Amygdala (tissue), 56 donors: ENCODE measurements at regions not wholly inside any gene's neighbourhood (a gene's known extent, or its start where the extent isn't known, plus 50 kb on each side); places are given as distances from the start of the nearest gene placed in this dataset.

Experiments used
- DNase-seq, 56 donors: peaks; one replicate each; lab custom pipeline; 2025; lab: John Stamatoyannopoulos, UW

GRCh38 chr14:28690029-28690692 is 76.4 kb upstream of the FOXG1 start:
- DNase-seq = no peak

GRCh38 chr14:28695109-28695508 is 71.5 kb upstream of the FOXG1 start:
- DNase-seq = no peak

DNA sequence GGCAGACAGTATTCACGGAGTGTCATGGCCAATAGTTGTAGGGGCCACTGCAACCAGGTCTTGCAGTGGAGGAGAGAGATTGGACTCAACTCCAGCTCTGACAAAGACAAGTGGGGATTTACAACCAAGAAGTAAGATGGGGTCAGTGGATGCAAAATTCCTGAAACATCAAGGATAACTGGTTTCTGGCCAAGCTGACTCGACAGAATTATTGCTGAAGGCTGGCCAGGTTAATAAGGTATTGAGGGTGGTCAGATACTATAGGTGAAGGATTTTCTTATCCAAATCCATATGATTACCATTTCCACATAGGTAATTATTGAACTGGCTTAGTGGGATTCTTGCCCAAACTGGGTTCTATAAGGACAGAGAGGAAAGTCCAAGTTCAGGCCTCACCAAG is 64.9 kb upstream of the FOXG1 start:
- DNase-seq = no peak

- DNase-seq = no peak
Observed at GRCh38 chr14:28703482-28703881, 63.1 kb upstream of the FOXG1 start.

GRCh38 chr14:28704153-28704552 is 62.4 kb upstream of the FOXG1 start:
- no peak for DNase-seq

- DNase-seq = no peak
Observed at GRCh38 chr14:28707814-28708213, 58.8 kb upstream of the FOXG1 start.

DNA sequence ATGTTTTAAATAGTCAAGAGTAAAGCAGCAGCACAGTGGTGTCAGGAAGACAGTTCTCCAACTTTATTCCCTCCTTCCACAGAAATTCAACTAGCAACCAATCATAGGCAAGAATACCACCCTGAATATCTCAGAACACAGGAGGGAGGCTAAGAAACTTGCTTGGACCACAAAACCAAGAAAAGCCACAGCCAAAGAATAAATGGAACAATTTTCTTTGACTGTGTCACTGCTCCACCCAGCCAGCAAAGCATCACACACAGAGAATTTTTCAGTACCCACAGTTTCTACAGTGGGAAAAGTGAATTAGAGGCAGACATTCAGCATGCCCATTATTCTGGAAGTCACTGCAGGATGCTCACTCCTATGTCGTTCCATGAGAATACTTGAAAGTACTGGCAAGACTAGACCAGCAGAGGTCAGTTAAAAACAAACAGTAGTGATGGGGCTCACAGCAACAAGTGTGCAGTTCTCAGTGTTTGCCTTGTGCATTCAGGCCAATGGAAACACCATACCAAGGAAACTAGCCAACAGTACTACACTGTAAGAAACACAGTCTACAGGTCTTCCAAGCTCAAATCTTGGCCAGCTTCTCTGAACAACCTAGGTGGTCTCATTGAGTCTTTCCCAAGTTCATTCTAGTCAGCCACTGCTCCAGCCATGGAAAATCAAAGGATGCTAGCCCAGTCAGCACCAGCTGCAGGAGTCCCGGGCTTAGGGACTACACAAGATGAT is 56.8 kb upstream of the FOXG1 start:
- DNase-seq = no peak
